HG02623 (cell line): ENCODE measurements at regions not wholly inside any gene's neighbourhood (a gene's known extent, or its start where the extent isn't known, plus 50 kb on each side); places are given as distances from the start of the nearest gene placed in this dataset.
A peak's percentile ranks its signal among the peaks of the same experiment; 100 is the strongest.

Experiments
- ATAC-seq: cut with Tn5 transposase; IDR thresholded peaks from one replicate; pipeline ENCODE4 v1.9.1; 2021; ENCODE audit warnings: moderate library complexity; ENCODE audit not compliant: unreplicated experiment

DNA sequence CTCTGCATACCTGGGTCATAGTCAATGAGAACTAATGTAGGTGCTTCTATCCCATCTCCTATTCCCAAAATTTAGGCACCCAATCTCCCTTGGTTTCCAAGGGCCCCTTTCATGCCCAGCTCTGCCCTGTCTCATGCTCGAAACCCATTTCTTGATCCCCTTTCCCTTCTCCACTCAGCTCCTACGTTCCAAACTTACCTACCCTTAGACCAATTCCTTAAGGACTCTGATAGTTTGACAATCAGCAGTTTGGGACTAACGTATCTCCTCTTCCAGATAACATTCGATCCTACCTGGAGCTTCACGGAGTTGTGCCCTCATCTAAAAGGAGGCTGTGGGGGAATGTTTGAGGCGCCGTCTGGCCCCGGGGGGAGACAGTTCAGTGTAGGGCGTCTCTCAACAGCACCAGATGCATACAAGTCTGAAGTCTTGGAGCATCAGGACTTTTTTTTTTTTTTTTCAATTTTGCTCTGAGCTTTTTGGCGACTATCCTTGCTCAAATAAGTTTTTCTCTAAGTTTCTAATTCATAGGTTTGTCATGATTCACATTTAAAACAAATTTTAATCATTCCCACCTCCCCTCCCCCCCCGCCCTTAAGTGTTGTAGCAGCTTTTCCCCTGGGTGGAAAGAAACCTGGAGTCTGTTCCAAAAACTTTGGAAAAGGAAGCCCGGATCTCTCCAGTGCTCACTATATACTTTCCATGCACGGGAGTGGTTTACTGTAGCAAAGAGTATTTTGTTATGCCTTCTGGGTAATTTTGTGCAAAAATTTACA is 141.2 kb upstream of the LGALSL start:
- ATAC-seq: no peak

DNA sequence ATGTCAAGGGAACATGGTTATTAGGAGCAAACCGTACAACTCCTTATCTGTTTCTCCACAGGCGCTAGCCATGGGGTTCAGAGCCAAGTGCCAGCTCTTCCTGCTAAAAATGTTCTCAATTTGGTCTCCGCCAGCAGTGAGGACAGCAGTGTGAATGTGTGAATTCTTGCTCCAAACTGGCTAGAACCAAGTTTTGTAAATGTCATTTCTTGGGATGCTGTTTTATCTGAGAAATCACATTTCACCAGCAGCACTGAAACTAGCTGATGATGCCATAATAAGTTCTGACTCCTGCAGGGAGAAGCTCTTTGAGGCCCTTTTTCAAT is 140.6 kb upstream of the LGALSL start:
- no peak for ATAC-seq

DNA sequence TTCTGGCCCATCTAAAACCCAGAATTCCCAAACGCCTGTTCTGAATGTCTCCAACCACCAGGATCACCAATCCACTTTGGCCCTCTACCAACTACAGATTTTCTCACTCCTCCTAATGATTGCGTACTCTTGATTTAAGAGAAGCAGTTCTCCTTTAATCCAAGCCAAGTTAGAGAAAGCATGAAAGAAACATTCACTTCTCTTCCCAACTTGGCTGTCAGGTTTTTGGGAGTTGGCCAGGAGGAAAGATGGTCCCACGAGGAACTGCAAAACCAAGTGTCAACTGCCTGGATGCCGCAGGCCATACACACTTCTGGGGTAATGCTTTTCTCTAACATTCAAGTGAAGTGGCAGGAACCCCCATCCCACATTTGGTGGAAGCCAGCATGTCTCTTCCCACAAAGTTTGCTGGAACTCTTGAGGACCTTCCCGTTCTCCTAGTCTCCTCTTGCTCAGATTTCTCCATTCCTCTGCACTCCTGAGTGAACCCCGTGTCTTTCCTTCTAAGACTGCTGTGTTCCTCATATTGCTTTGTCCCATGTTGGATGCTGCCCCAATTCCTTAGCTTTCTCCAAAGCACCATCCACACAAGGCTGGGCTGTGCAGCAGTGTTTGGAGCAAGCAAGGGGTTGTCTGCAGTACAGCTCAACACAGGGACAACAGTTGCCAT is 138.5 kb upstream of the LGALSL start:
- ATAC-seq: no peak

DNA sequence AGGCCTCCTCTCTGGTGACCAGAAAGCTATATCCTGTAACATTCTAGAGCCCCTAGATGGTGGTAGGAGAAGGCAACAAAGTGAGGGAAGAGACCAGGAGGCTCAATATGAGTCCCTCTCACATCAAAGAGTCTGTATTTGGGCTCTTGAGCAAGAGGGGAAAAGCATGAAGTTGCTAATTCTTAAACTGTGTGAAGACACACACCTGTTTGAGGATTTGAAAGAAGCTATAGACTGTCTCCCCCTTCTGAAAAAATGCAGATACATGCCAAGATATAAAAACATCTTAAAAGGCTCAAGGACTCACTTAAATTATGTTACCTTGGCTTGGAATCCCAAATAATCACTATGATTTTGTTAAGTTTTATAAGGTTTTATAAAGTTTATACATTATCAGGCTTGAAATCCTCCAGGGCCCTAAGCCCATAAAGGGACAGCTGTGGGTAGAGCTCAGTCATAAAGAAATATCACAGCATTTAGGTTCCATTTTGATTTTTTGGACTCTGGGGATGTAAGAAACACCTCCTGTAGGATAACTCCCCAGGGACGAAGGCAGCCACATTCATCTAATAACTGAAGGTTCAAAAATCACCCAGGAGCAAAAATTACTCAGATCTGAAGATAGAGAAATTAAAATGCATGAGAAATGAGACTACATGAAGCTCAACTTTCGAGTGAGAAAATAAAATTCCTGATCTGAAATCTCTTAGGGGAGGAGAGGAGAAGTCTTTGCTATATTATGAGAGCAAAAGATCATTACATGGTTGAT is 136.1 kb upstream of the LGALSL start:
- ATAC-seq: no peak

DNA sequence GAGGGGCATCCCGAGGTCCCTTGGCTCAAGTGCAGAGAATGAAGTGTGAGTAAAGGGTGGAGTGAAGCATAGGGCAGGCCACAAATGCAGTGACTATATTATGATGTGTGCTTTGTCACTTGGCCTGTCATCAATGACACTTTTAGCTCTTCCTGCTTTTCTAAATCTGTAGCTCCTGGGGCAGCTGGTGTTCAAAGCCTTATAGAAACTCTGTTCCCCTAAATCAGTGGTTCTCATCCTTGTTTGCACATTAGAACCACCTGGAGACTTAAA is 135.6 kb upstream of the LGALSL start:
- no peak for ATAC-seq

DNA sequence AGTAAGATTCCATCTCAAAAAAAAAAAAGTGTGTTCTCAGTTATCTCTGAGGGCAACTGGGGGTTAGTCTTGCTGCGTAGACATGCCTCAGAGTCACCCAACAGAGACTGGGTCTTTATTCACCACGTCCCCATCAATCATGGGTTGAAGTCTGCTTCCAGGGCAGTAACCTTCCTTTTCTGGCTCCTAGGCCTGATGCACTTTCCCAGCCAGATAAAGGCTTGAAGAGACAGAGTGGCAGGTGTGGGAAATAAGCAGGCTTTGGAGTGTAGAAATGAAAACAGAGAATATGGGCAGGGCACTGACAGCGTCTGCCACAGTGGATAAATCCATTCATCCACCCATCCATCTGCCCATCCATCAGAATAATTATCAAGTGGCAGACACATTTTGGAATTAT is 134.1 kb upstream of the LGALSL start:
- ATAC-seq: no peak

DNA sequence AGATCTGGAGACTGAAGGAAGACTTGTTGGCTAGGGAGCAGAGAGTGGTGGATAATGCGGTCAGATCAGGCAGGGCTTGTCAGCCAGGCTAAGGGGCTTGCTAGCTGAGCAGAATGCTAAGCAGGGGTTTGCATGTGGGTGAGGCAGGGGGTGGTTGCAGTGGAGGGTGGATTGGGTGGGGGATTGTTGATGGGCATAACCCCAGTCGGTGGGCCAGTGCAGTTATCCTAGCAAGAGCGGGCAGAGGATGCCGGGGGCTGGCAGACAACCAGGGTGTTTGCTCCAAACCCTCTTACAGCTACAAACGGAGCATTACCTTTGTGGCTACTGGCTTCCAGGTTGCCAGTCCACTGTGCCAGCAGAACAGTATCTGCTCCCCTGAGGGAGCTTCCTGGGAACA is 131.5 kb upstream of the LGALSL start:
- no peak for ATAC-seq

DNA sequence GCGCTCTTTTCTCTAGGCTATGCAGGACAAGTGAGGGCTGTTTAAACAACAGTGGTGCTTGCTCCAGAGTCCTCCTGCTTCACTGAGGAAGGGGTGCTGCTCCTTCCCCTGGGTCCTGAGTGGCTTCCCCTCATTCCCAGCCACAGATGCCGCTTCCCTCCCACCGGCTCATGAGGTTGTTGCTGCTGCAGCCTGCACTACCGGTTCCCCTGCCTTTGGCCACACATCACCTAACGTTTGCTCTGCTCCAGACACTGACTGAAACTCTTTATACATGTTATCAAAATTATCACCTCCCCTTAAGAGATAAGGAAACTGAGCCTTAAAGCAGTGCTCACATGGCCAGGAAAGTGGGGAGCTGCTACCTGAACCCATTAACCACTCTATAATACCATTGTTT is 130.8 kb upstream of the LGALSL start:
- ATAC-seq: no peak

DNA sequence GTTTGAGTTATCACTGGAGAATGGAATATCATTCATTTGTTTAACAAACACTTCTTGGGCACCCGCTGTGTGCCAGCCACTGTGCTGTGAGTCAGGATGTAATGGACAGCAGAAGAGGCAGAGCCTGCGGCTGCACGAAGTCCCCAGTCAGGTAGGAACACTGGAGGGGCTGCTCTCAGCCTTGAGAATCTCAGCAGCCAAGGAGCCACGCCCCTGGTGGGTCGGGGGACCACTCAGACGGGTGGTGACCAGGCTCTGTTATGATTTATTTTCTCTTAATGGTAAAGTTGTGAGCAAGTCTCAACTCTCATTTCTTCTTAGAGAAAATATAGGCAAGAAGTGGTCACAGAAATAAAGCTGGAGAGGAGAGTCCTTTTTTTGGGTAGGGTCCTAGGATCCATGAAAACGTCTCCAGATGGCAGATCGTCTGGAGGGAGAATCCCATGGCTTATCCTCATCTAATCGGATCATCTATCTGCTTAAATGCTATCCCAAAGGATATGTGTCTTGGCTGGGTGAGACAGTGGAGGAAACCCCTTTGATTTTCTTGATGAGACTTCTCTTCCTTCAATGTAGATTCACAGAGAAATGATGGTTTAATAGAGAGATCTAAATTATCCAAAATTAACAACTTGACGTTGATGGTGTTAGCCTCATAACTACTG is 129.1 kb upstream of the LGALSL start:
- no peak for ATAC-seq

DNA sequence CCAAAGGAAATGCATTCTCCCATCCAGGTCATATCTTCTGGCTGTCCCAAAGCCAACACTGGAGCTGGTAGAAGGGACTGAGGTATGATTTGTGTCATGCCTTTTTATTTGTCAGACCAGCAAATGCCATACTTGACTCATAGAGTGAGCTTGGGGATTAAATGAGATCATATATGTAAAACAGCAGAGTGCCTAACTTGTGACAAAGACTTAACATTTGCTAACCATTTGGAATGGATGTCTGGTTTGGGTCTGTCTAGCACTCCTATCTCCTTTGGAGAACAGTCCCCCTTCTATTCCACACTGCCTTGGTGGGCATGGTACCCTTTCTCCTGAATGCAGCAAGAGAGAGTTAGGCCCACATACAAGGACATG is 128.5 kb upstream of the LGALSL start:
- ATAC-seq: peak; percentile 1

DNA sequence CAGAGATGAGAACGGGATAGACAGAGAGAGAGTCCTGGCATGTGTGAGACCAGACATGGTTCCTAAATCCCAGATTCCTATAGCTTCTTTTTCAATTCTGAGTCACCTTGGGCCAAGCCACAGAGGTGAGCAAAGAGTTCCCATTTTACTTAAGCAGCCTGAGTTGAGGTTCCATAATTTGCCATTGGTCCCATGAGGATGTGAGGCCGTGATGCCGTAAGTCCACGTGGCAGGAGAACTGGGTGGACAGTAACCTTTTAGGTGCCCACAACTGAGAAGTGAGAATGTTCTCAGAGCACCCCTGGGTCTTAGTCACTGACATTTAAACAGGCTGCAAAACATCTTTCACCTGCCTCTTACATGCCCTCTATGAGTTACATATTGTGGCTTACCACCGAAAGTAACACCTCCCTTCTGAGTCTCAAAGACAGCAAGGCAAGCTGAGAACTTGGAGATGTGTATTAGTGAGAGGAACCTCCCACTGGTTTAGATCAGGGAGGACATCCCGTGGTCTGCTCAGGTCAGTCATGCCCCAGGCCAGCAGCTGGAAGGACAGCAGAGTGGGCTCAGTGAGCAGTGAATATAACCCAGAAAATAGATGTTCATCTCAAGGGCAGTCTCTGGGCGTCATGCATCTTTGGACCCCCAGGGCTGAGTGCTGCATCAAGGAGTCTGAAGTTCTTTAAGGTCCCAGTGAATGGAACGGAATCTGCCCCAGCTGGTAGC is 127.9 kb upstream of the LGALSL start:
- peak; percentile 86 for ATAC-seq

DNA sequence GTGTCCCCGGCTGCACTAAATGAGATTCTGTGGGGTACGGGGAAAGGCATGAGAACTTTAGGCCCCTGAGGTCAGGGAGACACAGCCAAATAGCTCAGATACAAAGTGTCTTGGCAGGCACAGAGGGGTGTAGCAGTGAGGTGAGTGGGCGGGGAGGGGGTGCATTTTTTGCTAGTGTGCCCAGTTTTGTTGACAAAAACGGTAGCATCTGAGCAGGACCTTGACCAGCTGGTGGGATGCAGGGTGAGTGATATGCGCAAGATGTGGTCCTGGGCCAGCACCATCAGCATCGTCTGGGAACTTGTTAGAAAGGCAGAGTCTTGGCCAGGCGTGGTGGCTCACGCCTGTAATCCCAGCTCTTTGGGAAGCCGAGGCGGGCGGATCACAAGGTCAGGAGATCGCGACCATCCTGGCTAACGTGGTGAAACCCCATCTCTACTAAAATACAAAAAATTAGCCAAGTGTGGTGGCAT is 127.3 kb upstream of the LGALSL start:
- no peak for ATAC-seq

DNA sequence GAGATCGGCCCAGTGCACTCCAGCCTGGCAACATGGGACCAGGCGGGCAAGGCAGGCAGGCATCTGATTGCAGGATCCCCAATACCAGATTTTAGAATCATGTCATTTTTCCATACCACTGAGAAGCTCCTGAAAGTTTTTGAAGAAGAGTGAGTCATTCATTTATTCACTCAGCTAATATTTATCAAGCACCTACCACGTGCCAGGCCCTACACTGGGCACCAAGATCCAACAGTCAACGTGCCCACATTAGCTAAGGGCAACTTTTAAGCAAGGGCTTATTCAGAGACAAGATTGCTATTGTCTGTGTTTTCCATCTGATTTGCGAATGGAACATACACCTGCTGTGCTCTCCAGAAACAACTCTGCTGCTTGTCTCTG is 126.8 kb upstream of the LGALSL start:
- no peak for ATAC-seq

DNA sequence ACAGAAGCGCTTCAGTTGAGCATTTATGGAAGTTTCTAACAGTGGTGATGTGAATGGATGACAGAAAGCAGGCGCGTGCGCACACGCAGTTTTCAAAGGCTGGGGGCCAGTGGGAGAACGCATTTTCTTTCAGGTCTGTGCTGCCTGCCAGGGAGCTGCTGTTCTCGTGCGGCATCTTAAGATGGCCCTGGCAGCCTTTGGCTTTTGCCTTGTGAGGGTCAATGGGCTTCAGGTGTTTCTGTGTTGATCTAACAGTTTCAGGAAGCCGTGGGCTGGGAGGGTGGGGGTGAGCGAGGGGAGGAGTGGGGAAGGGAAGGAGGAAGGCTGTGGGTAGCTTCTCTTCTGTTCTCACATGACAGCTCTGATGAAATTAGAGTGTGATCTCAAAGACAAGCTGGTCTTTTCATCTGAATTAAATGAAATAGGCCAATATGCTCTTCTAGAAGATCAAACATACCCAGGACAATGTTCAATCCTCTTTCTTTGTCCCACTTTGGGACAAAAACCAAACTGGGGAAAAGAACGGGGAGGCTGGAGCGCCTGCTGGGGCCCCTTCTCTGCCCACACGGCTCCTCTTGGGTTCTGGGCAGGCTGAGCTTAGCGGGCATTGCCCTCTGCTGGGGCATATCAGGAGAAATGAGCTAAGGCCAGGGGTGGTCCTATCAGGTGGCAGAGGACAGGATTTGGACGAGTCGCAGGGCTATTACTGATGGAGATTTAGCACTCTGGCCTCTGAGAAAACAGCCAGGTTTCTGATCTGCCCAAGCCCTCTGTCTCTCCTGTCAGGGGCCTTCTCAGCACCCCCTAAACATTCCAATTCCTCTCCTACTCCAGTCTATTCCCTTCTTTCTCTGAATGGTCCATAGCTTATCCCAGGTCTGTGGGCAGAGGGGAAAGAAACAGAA is 126.2 kb upstream of the LGALSL start:
- ATAC-seq: peak; percentile 24

DNA sequence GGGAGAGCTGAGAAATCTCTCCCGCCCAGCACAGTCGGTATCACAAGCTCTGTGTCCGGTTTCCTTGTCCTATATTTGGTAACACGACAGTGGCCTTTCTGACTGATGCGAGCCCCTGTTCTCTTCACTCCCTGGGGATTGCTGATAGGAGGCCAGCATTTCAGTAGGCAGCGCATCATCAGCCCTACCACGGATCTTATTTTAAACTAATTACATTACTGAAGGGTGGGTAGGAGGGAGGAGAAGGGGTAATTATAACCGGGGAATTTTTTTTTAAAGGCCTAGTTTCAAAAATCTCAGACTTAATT is 125.6 kb upstream of the LGALSL start:
- no peak for ATAC-seq

DNA sequence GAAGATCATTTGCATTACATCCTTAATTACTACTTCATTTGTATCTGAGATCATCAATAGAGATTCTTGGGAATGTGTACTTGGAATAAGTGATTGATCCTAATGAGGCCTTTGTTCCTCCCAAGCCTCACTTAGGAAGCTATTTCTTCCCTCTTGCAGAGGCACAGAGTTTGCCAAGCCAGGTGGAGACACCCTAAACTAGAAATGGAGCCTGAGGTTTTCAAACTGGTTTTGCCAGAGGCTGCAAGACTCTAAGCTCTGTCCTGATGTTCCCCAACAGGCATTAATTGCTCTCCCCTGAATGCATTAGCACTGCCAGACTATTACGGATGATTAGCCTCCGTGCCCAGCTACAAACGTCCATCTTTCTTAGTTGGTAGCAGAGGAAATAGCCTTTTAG is 125.2 kb upstream of the LGALSL start:
- ATAC-seq: no peak

DNA sequence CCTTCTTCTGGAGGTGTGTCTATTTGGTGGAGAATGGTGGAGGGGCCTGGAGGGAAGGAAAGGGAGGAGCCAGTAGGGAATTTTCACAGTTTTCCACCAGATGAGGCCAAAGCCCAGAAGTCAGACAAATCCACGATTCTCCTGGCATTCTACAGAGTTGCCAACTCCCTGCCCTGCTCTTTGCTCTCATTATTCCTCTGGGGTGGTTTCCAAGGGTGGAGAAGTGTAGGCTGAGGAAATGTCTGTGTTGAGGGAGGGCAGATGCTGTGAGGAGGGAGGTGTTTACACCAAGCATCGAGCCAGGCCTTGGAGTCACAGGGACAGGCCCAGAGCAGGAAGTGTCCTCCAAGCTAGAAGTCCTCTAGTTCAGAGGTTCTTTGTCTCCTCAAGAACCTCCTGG is 124.1 kb upstream of the LGALSL start:
- ATAC-seq: no peak

DNA sequence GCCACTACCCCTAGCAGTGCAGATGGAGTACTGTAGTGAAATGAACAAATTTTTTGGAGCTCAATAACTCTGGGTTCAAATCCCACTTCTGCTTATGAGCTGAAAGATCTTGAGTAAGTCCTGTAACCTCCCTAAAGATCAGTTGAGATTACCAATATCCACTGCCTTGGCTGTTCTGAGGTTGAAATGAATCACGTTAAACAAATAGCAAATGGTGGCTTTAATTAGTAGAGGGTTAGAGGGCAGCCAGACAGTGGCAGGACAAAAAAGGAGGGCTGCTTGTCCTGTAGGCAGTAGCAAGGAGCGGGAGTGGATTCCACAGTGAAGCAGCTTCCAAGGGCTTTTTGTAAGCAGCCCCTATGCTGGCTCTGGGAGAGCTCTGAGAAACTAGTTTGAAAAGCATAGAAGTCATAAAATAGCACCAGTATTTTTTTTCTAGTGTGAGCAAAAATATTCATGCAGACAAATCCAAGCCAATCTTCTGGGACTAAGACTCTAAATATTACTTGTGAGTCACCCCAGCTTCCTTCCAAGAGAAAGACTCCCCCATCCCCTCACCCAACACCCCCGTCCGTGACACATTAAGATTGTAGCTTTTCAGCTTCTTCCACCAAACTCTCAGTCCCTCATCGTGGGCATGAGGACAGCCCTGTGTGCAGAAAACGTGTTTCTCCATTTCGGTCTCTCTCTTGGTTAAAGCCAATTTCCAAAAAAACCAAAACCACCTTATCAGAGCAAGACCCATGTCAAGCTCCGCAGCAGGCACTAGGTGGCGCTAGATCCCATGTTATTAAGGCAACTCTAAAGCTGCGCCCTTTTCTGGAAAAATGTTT is 123.5 kb upstream of the LGALSL start:
- ATAC-seq: no peak

DNA sequence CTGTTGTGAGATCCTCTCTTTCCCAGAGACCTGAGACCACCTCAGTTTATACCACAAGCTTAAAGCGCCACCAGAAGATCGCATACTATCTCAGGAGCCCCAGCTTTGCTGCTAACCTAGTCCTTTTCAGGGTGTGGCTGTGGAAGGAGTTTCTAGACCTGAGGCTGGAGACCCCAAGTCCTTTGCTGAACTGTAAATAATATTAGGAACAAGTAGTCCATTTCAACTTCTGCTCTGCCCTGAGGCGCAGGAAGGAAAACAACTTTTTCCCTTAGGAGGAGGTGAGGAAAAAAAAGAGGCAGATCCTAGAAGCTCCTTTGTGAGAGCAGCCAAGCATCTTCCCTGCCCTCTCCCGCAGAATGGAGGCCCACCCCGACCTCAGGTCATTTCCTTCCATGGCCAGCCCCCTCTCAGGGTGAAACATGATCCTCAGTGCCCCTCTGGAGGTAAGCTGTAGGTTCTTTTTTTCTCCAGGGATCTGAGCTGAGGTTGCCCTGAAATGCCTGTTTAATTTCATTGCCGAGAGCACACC is 122.8 kb upstream of the LGALSL start:
- ATAC-seq: no peak
